Mammary epithelial cell (primary cell): ENCODE measurements at regions not wholly inside any gene's neighbourhood (a gene's known extent, or its start where the extent isn't known, plus 50 kb on each side); places are given as distances from the start of the nearest gene placed in this dataset.

ENCODE experiments used
- EZH2 ChIP-seq: IDR thresholded peaks from 2 replicates; pipeline ENCODE4 v1.6.1; 2012; ENCODE audit warnings: low read length, inconsistent platforms, borderline replicate concordance
- TF ChIP-seq, protein P1 (sequence below), 2 donors: IDR thresholded peaks in 1 of 2; conservative IDR thresholded peaks in 1 of 2; 2 replicates each; pipeline ENCODE4 v1.5.1; 2011 to 2012; ENCODE audit warnings: inconsistent platforms in 2 of 2, low read length in 2 of 2, mild to moderate bottlenecking in 2 of 2, control low read depth in 1 of 2, low read depth in 1 of 2; ENCODE audit not compliant: insufficient read depth in 1 of 2; ENCODE audit errors: extremely low read depth in 1 of 2

DNA sequence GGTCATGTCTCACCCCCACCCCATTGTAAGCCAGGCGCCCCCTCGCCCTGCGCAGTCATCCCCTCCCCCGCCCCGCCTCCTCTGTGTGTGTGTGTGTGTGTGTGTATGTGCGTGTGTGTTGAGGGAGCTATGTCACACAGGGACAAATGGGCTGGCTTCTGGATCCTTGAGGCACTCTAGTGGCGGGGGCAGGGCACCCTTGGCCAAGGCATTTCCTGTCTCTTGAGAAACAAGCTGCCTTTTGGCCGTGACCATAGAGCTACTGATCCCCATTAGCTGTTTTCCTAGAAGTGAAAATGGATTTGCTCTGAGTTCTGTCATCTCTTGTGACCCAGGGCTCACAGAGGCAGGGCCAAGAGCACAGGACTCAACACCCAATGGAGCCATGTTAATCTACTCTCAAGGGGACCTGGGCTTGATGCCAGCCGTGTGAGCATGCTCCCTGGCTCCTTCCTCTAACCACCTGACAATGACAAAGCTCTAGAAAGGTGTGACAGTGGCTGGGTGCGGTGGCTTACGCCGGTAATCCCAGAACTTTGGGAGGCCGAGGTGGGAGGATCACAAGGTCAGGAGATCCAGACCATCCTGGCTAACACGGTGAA, 162.5 kb upstream of the BCOR start:
- no peak for TF ChIP-seq EZH2
- TF ChIP-seq, protein P1, sequence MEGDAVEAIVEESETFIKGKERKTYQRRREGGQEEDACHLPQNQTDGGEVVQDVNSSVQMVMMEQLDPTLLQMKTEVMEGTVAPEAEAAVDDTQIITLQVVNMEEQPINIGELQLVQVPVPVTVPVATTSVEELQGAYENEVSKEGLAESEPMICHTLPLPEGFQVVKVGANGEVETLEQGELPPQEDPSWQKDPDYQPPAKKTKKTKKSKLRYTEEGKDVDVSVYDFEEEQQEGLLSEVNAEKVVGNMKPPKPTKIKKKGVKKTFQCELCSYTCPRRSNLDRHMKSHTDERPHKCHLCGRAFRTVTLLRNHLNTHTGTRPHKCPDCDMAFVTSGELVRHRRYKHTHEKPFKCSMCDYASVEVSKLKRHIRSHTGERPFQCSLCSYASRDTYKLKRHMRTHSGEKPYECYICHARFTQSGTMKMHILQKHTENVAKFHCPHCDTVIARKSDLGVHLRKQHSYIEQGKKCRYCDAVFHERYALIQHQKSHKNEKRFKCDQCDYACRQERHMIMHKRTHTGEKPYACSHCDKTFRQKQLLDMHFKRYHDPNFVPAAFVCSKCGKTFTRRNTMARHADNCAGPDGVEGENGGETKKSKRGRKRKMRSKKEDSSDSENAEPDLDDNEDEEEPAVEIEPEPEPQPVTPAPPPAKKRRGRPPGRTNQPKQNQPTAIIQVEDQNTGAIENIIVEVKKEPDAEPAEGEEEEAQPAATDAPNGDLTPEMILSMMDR (conservative IDR thresholded peaks at IDR 0.05 in 1 of 2, IDR thresholded peaks at IDR 0.05 in 1 of 2; ENCODE audit: extremely low read depth in 1 of 2, insufficient read depth in 1 of 2, low read depth in 1 of 2, low read length in 2 of 2), result no peak
